Neutrophil (primary cell): ENCODE measurements at regions not wholly inside any gene's neighbourhood (a gene's known extent, or its start where the extent isn't known, plus 50 kb on each side); places are given as distances from the start of the nearest gene placed in this dataset.

Experiments used
- H3K27ac ChIP-seq: fragments of 200-600 bp; sonication (generic); 2 replicates; pipeline ENCODE4 v1.5.1; 2016; ENCODE audit warnings: mild to moderate bottlenecking, moderate library complexity
- H3K27me3 ChIP-seq: fragments of 200-600 bp; sonication (generic); 2 replicates; pipeline ENCODE4 v1.6.0; 2016; ENCODE audit warnings: mild to moderate bottlenecking
- H3K36me3 ChIP-seq: fragments of 200-600 bp; sonication (generic); 2 replicates; pipeline ENCODE4 v1.5.1; 2017
- H3K4me1 ChIP-seq, 2 experiments: fragments of 200-600 bp in 1 of 2; sonication (generic) in 1 of 2; 1 replicate in 1 of 2; 2 replicates in 1 of 2; pipeline versions ENCODE4 v1.5.1 to v1.6.1; 2013 to 2016; ENCODE audit warnings: low read depth in 1 of 2, low read length in 1 of 2, mild to moderate bottlenecking in 1 of 2, moderate library complexity in 1 of 2; ENCODE audit not compliant: control insufficient read depth in 1 of 2, insufficient read depth in 1 of 2
- H3K4me3 ChIP-seq, 2 experiments: fragments of 200-600 bp in 1 of 2; sonication (generic) in 1 of 2; 1 replicate in 1 of 2; 2 replicates in 1 of 2; pipeline ENCODE4 v1.5.1; 2013 to 2016; ENCODE audit warnings: low read depth in 1 of 2, low read length in 1 of 2, mild to moderate bottlenecking in 1 of 2, moderate library complexity in 1 of 2
- H3K9me3 ChIP-seq: fragments of 200-600 bp; sonication (generic); 2 replicates; pipeline ENCODE4 v1.5.1; 2016
- TF ChIP-seq, protein P1 (sequence below): fragments of 200-600 bp; sonication (generic); IDR thresholded peaks from 2 replicates; pipeline ENCODE4 v1.5.1; 2016; ENCODE audit warnings: antibody characterized with exemption

DNA sequence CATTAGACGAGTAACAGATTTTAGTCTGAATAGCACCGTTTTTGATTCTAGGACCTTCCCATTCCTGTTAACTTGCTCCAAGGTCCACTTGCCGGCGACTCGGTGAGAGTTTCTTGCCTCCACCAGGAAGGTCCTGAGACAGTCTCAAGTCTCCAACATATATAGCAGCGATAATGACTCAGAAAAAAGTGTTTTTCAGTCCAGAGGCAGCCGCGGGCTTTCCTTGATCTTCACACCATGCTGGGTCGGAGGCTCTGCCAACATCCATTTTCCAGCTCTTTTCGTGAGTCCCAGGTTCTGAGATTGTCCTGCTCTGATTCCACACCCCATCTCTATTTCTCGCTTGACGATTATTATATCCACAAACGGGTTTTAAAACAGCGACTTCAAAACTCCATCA lies 170.5 kb downstream of the GPX5 start:
- H3K4me3 ChIP-seq = no peak overlapping the region
- TF ChIP-seq, protein P1, sequence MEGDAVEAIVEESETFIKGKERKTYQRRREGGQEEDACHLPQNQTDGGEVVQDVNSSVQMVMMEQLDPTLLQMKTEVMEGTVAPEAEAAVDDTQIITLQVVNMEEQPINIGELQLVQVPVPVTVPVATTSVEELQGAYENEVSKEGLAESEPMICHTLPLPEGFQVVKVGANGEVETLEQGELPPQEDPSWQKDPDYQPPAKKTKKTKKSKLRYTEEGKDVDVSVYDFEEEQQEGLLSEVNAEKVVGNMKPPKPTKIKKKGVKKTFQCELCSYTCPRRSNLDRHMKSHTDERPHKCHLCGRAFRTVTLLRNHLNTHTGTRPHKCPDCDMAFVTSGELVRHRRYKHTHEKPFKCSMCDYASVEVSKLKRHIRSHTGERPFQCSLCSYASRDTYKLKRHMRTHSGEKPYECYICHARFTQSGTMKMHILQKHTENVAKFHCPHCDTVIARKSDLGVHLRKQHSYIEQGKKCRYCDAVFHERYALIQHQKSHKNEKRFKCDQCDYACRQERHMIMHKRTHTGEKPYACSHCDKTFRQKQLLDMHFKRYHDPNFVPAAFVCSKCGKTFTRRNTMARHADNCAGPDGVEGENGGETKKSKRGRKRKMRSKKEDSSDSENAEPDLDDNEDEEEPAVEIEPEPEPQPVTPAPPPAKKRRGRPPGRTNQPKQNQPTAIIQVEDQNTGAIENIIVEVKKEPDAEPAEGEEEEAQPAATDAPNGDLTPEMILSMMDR = no peak

DNA sequence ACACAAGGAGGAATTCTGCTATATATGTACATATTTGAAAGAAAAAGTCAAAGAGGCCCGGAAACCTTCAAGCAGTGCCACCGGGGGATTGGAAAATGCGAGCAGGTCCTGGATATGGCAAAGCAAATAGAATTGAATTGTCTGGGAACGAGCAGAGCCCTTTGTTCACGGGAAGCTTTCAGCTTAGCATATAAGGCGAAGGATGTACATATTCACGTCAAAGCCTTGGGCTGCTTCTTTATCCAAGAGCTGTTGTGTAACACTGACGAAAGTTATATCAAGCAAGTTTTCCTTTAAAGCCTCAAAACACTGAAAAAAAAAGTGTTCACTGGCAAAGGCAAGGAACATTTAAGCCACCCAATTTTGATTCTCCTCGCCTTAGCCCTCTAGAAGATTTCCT lies 171.0 kb downstream of the GPX5 start:
- TF ChIP-seq, protein P1 = no peak
- Histone ChIP-seq H3K4me3 (no peak overlapping the region), H3K9me3 (no peaks in the 10 kb centered on the region), H3K27me3 (peaks cover 88% of the 10 kb centered on the region), H3K36me3 (no peaks in the 10 kb centered on the region), H3K4me1 (no peaks in the 10 kb centered on the region), H3K27ac (no peak overlapping the region)

More for the DNA sequence above, 170.5 kb downstream of the GPX5 start:
- H3K4me1 ChIP-seq = no peaks in the 10 kb centered on the region
- H3K27me3 ChIP-seq = peaks cover 93% of the 10 kb centered on the region
- no peak overlapping the region for H3K27ac ChIP-seq
- H3K9me3 ChIP-seq = no peaks in the 10 kb centered on the region
- no peaks in the 10 kb centered on the region for H3K36me3 ChIP-seq

DNA sequence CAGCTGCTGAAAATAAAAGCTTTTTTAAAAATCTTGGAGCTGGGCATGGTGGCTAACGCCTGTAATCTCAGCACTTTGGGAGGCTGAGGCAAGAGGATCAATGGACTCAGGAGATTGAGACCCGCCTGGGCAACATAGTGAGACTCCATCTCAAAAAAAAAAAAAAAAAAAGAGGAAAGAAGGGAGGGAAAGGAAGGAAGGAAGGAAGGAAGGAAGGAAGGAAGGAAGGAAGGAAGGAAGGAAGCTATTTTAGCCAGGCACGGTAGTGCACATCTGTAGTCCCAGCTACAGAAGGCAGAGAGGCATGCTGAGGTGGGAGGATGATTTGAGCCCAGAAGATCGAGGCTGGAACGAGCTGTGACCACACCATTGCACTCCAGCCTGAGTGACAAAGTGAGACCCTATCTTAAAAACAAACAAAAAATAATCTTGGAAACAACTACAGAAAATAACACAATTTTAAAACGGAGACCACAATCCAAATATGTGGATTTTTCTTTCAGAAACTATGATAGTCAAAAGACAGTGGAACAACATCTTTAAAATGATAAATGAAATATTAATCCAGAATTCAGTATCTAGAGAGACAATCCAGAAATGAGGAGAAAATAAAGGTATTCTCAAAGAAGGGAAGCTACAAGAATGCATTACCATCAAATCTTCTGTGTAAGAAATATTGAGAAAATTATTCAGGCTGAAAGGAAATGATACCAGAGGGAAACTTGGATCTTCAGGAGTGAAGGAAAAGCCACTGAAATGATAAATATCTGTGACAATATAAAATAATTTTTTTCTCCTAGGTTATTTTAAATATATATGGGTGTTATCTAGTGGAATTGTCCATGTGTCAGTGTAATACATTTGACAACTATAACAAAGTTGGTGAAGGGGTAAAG lies 182.0 kb downstream of the GPX5 start:
- TF ChIP-seq, protein P1 = no peak
- Histone ChIP-seq H3K27me3 (peaks cover 47% of the 10 kb centered on the region), H3K4me1 (no peaks in the 10 kb centered on the region), H3K4me3 (no peak overlapping the region), H3K9me3 (no peaks in the 10 kb centered on the region), H3K36me3 (no peaks in the 10 kb centered on the region), H3K27ac (no peak overlapping the region)

GRCh38 chr6:28709478-28710349 lies 184.0 kb downstream of the GPX5 start:
- TF ChIP-seq, protein P1 = no peak
- no peaks in the 10 kb centered on the region for H3K4me1 ChIP-seq
- H3K27ac ChIP-seq = no peak overlapping the region
- no peaks in the 10 kb centered on the region for H3K9me3 ChIP-seq
- H3K36me3 ChIP-seq = no peaks in the 10 kb centered on the region
- no peak overlapping the region for H3K4me3 ChIP-seq
- H3K27me3 ChIP-seq = peaks cover 47% of the 10 kb centered on the region

GRCh38 chr6:28710466-28711191 lies 184.9 kb downstream of the GPX5 start:
- Histone ChIP-seq H3K27ac (no peak overlapping the region), H3K4me1 (no peaks in the 10 kb centered on the region), H3K36me3 (no peaks in the 10 kb centered on the region), H3K9me3 (no peaks in the 10 kb centered on the region), H3K27me3 (peaks cover 47% of the 10 kb centered on the region), H3K4me3 (no peak overlapping the region)
- TF ChIP-seq, protein P1 = no peak
